ENCODE measurements at regions not wholly inside any gene's neighbourhood (a gene's known extent, or its start where the extent isn't known, plus 50 kb on each side); places are given as distances from the start of the nearest gene placed in this dataset.

GRCh38 chr2:157056200-157056676 lies 201.3 kb upstream of the GALNT5 start:
- Mint-ChIP-seq H3K4me1 (ENCODE audit: low read depth in 2 of 2) (no peaks in the 10 kb centered on the region), H3K27ac (no peak overlapping the region), H3K36me3 (no peaks in the 10 kb centered on the region), H3K9me3 (no peaks in the 10 kb centered on the region), H3K4me3 (no peak overlapping the region), H3K27me3 (no peaks in the 10 kb centered on the region)
- no peak for ATAC-seq
- DNase-seq (ENCODE audit: low spot score) = no peak

- no peaks in the 10 kb centered on the region for H3K4me1 Mint-ChIP-seq (ENCODE audit: low read depth in 2 of 2)
- no peaks in the 10 kb centered on the region for H3K9me3 Mint-ChIP-seq
- no peak overlapping the region for H3K27ac Mint-ChIP-seq
- no peak for DNase-seq (ENCODE audit: low spot score)
- ATAC-seq = no peak
- H3K4me3 Mint-ChIP-seq = no peak overlapping the region
- H3K36me3 Mint-ChIP-seq = no peaks in the 10 kb centered on the region
- no peaks in the 10 kb centered on the region for H3K27me3 Mint-ChIP-seq
These were observed 199.3 kb upstream of the GALNT5 start for GRCh38 chr2:157058161-157058560.

GRCh38 chr2:157059036-157059435 lies 198.5 kb upstream of the GALNT5 start:
- H3K27me3 Mint-ChIP-seq = no peaks in the 10 kb centered on the region
- no peak overlapping the region for H3K4me3 Mint-ChIP-seq
- H3K36me3 Mint-ChIP-seq = no peaks in the 10 kb centered on the region
- ATAC-seq (no peak), DNase-seq (ENCODE audit: low spot score) (no peak)
- no peaks in the 10 kb centered on the region for H3K4me1 Mint-ChIP-seq (ENCODE audit: low read depth in 2 of 2)
- H3K27ac Mint-ChIP-seq = no peak overlapping the region
- H3K9me3 Mint-ChIP-seq = no peaks in the 10 kb centered on the region

DNA sequence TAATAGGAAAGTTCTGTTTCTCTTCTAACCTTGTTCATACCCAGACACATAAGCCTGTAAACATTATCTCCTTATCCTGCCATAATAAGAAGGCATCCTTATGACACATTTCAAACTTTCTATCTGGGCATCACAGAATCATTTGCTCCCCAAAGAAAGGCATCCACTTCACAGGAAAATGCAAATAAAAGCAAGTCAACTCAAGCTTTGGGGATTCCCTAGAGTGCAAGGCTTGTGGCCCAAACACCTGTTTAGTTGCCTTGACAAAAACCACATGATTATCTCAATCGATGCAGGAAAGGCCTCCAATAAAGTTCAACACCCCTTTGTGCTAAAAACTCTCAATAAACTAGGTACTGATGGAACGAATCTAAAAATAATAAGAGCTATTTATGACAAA lies 195.7 kb upstream of the GALNT5 start:
- H3K4me1 Mint-ChIP-seq (ENCODE audit: low read depth in 2 of 2) = no peaks in the 10 kb centered on the region
- no peak for DNase-seq (ENCODE audit: low spot score)
- no peaks in the 10 kb centered on the region for H3K9me3 Mint-ChIP-seq
- H3K27me3 Mint-ChIP-seq = no peaks in the 10 kb centered on the region
- no peak overlapping the region for H3K27ac Mint-ChIP-seq
- H3K4me3 Mint-ChIP-seq = no peak overlapping the region
- H3K36me3 Mint-ChIP-seq = no peaks in the 10 kb centered on the region
- ATAC-seq = no peak

GRCh38 chr2:157067562-157067961 lies 189.9 kb upstream of the GALNT5 start:
- no peak overlapping the region for H3K27ac Mint-ChIP-seq
- no peaks in the 10 kb centered on the region for H3K36me3 Mint-ChIP-seq
- no peaks in the 10 kb centered on the region for H3K4me1 Mint-ChIP-seq (ENCODE audit: low read depth in 2 of 2)
- H3K9me3 Mint-ChIP-seq = peaks cover 6% of the 10 kb centered on the region
- H3K4me3 Mint-ChIP-seq = no peak overlapping the region
- DNase-seq (ENCODE audit: low spot score) = no peak
- no peaks in the 10 kb centered on the region for H3K27me3 Mint-ChIP-seq
- no peak for ATAC-seq

DNA sequence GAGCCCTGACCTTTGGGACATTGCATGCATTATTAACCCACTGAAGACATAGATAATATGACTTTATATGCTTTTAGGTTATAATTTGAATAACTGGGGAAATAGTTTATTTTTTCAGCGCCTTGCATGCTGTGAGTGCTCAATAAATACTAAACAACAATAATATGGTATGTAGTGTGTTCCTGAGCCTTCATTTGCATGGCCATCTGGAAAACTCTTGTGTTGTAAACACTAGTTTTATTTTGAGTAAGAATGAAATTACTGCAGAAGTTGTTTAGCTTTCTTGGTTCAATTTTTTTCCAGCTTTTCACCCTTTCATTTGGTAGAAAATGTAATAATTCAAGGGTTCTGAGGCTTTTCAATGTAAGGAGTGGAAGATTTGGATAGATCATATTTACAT lies 189.3 kb upstream of the GALNT5 start:
- Mint-ChIP-seq H3K9me3 (peaks cover 6% of the 10 kb centered on the region), H3K4me3 (no peak overlapping the region), H3K4me1 (ENCODE audit: low read depth in 2 of 2) (no peaks in the 10 kb centered on the region), H3K27ac (no peak overlapping the region), H3K36me3 (no peaks in the 10 kb centered on the region), H3K27me3 (no peaks in the 10 kb centered on the region)
- ATAC-seq (no peak), DNase-seq (ENCODE audit: low spot score) (no peak)

GRCh38 chr2:157075924-157076323 lies 181.6 kb upstream of the GALNT5 start:
- H3K9me3 Mint-ChIP-seq = peaks cover 7% of the 10 kb centered on the region
- no peak overlapping the region for H3K4me3 Mint-ChIP-seq
- ATAC-seq (no peak), DNase-seq (ENCODE audit: low spot score) (no peak)
- H3K27ac Mint-ChIP-seq = no peak overlapping the region
- H3K27me3 Mint-ChIP-seq = no peaks in the 10 kb centered on the region
- H3K36me3 Mint-ChIP-seq = no peaks in the 10 kb centered on the region
- H3K4me1 Mint-ChIP-seq (ENCODE audit: low read depth in 2 of 2) = no peaks in the 10 kb centered on the region

DNA sequence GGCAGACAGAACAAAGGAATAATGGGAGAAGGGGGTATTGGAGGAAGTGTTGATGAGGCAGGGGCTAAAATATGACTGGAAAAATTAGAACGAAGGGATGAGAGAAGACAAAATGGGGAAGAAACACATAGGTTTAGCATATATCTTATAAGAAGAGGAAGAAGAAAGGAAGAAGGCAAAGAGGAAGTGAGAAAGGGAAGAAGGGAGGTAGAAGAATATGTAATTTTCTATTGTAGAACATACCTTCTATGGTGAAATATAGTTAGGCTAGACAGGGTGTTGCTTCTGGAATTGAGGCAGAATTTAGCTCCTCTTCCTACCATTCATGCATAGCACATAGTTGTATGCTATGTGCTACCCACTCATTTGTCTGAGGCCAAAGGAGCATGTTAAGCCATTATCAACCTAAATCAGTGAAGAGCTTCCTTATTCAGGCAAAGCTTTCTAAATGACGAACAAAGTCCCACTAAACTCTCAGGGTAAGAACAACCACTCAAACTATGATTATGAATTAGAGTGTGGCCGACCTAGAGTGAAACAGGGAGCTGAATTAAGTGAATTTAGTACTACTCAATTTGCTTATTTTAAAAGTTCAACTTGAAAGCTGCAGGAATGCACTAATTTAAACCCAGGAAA lies 180.9 kb upstream of the GALNT5 start:
- Mint-ChIP-seq H3K36me3 (no peaks in the 10 kb centered on the region), H3K4me1 (ENCODE audit: low read depth in 2 of 2) (no peaks in the 10 kb centered on the region), H3K27me3 (no peaks in the 10 kb centered on the region), H3K27ac (no peak overlapping the region), H3K4me3 (no peak overlapping the region), H3K9me3 (peaks cover 7% of the 10 kb centered on the region)
- ATAC-seq (no peak), DNase-seq (ENCODE audit: low spot score) (no peak)

DNA sequence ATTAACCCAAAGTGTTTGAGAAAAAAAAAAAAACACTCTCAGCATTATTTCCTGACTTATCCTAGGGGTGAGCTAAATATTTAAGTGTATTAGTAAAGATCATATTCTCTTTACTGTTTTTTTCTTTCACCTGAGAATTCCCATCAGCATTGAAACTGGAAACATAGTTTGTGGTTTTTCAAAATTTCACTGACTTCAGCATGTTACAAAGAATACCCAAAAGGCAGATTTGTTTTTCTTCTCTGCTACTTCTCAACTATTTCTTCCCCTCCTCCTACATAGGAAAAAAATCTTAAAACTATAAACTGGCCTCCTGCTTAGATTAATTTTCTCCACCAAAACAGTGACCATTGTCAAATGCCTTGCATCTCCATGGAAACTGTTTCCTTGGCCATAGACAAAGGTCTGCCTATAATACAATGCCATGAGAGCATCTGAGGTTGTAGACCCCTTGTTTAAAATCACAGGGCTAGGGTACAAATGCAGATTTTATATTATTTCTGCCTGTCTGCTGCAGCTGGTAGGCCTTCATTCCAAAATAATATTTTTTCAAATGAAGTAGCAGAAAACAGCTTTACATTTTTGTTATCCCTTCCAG lies 179.7 kb upstream of the GALNT5 start:
- DNase-seq (ENCODE audit: low spot score) (no peak), ATAC-seq (no peak)
- Mint-ChIP-seq H3K4me3 (no peak overlapping the region), H3K4me1 (ENCODE audit: low read depth in 2 of 2) (no peaks in the 10 kb centered on the region), H3K36me3 (no peaks in the 10 kb centered on the region), H3K27me3 (no peaks in the 10 kb centered on the region), H3K9me3 (peaks cover 7% of the 10 kb centered on the region), H3K27ac (no peak overlapping the region)

DNA sequence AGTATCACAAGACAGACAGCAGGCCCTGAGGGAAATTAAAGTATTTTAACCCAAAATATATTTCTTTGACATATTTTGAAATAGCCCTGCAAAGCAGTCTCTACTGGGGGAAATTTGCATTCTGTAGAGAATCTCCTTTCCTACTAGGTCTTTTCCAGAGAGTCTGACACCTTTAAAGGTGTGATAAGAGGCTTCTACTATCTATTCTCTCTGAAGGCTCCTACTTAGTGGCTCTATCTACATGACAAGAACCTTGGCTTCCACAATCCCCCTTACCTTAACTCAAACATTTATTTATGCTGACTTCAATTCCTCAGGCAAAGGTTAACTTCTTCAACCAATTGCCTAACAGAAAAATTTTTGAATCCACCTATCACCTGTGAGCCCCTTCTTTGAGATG lies 174.6 kb upstream of the GALNT5 start:
- no peaks in the 10 kb centered on the region for H3K36me3 Mint-ChIP-seq
- H3K4me1 Mint-ChIP-seq (ENCODE audit: low read depth in 2 of 2) = no peaks in the 10 kb centered on the region
- H3K27me3 Mint-ChIP-seq = no peaks in the 10 kb centered on the region
- H3K27ac Mint-ChIP-seq = no peak overlapping the region
- no peak for ATAC-seq
- no peak for DNase-seq (ENCODE audit: low spot score)
- no peak overlapping the region for H3K4me3 Mint-ChIP-seq
- no peaks in the 10 kb centered on the region for H3K9me3 Mint-ChIP-seq

DNA sequence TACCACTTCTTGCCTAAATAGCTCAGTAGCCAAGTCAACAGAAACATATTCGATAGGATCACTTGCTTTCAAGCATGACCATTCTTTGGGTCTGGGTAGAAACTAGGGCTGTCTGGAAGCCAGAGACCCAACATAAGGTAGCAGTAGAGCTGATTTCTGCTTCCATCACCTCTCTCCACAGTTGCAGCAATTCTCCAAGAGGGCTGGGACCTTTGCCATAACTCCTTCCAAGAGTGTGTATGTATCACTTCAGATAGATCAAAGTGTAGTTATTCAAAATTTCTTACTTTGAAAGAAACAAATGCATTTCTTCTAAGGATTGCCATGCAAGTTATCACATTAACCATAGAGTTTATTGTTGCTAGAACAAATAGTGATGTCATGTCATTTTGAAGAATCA lies 172.0 kb upstream of the GALNT5 start:
- no peaks in the 10 kb centered on the region for H3K4me1 Mint-ChIP-seq (ENCODE audit: low read depth in 2 of 2)
- no peak overlapping the region for H3K27ac Mint-ChIP-seq
- no peaks in the 10 kb centered on the region for H3K27me3 Mint-ChIP-seq
- peaks cover 3% of the 10 kb centered on the region for H3K9me3 Mint-ChIP-seq
- DNase-seq (ENCODE audit: low spot score) (no peak), ATAC-seq (no peak)
- no peaks in the 10 kb centered on the region for H3K36me3 Mint-ChIP-seq
- H3K4me3 Mint-ChIP-seq = no peak overlapping the region

DNA sequence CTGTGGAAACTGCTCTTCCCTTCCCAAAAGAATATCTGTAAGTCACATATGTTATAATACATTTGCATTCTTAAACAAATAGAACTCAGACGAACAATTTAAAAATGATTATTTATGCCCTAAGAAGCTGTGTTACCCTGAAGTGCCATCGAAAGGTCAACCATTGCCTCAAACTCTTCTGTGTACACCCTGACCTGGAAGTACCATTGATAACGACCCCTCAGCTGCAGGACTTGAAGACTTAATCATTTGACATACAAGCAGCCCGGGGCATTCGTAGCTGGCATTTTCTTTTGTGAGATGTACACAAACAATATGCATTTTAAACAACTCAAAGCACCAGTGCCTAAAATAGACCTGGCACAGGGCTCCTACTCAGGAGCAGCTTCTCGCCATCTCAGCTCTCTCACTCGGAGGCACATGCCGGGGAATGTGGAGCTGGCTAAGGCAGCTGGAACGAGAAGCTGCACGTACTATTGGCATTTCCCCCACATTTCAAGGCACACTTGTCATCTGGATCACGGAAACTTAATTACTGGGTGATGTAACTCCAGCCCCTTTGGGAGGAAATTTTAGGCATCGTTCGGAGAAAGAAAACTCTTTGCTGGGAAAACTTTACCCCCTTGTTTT lies 170.0 kb upstream of the GALNT5 start:
- peaks cover 3% of the 10 kb centered on the region for H3K9me3 Mint-ChIP-seq
- H3K36me3 Mint-ChIP-seq = no peaks in the 10 kb centered on the region
- no peaks in the 10 kb centered on the region for H3K4me1 Mint-ChIP-seq (ENCODE audit: low read depth in 2 of 2)
- no peak overlapping the region for H3K27ac Mint-ChIP-seq
- DNase-seq (ENCODE audit: low spot score) (no peak), ATAC-seq (no peak)
- no peak overlapping the region for H3K4me3 Mint-ChIP-seq
- no peaks in the 10 kb centered on the region for H3K27me3 Mint-ChIP-seq

GRCh38 chr2:157093666-157094065 lies 163.8 kb upstream of the GALNT5 start:
- no peak overlapping the region for H3K4me3 Mint-ChIP-seq
- H3K27me3 Mint-ChIP-seq = no peaks in the 10 kb centered on the region
- ATAC-seq (no peak), DNase-seq (ENCODE audit: low spot score) (no peak)
- H3K36me3 Mint-ChIP-seq = no peaks in the 10 kb centered on the region
- no peak overlapping the region for H3K27ac Mint-ChIP-seq
- H3K9me3 Mint-ChIP-seq = peaks cover 10% of the 10 kb centered on the region
- no peaks in the 10 kb centered on the region for H3K4me1 Mint-ChIP-seq (ENCODE audit: low read depth in 2 of 2)

DNA sequence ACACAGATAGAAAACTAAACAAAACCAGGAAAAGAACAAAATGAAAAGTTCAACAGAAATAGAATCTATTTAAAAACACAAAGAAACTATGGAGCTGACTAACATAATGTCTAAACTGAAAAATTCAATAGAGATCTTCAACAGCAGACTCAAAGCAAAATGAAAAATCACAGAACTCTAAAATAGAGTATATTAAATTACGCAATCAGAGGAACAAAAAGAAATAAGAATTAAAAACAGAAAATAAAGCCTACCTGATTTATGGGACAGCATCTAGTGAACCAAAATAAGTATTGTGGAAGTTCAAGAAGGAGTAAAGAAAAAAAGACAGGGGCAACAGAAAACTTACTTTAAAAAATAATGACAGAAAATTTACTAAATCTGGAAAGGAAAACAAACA lies 152.1 kb upstream of the GALNT5 start:
- Mint-ChIP-seq H3K4me1 (ENCODE audit: low read depth in 2 of 2) (no peaks in the 10 kb centered on the region), H3K9me3 (peaks cover 7% of the 10 kb centered on the region), H3K27ac (no peak overlapping the region), H3K36me3 (peaks cover 8% of the 10 kb centered on the region), H3K27me3 (no peaks in the 10 kb centered on the region), H3K4me3 (no peak overlapping the region)
- ATAC-seq (no peak), DNase-seq (ENCODE audit: low spot score) (no peak)
